Activated T-helper 1 cell treated with anti-CD3 and anti-CD28 coated beads, Interleukin-12 subunit alpha, Interleukin-12 subunit beta, Interleukin-2, Interleukin-4 antibody, amounts not matched to agents 30 ng/mL and 10 ng/mL and 1 ng/mL, durations not matched to agents 14 hours and 24 hours and 36 hours (primary cell): ENCODE measurements at regions not wholly inside any gene's neighbourhood (a gene's known extent, or its start where the extent isn't known, plus 50 kb on each side); places are given as distances from the start of the nearest gene placed in this dataset.

Experiments
- DNase-seq: peaks from one replicate; pipeline ENCODE4 v3.0.0; 2021; ENCODE audit warnings: low spot score
- H3K27ac Mint-ChIP-seq: one replicate; pipeline ENCODE4 v1.8.0; 2021; ENCODE audit warnings: mild to moderate bottlenecking, mixed read lengths
- H3K27me3 Mint-ChIP-seq: one replicate; pipeline ENCODE4 v1.8.0; 2022; ENCODE audit warnings: mild to moderate bottlenecking, moderate library complexity, mixed read lengths; ENCODE audit not compliant: insufficient read depth
- H3K36me3 Mint-ChIP-seq: one replicate; pipeline ENCODE4 v1.8.0; 2021; ENCODE audit warnings: low read depth, mixed read lengths
- H3K4me1 Mint-ChIP-seq: one replicate; pipeline ENCODE4 v1.8.0; 2021; ENCODE audit warnings: low read depth, mixed read lengths
- H3K4me3 Mint-ChIP-seq: one replicate; pipeline ENCODE4 v1.8.0; 2021; ENCODE audit warnings: mild to moderate bottlenecking, moderate library complexity, mixed read lengths
- H3K9me3 Mint-ChIP-seq: one replicate; pipeline ENCODE4 v1.8.0; 2021; ENCODE audit warnings: mixed read lengths
- intact Hi-C: fragments of 100-400 bp; cut with micrococcal nuclease; formaldehyde crosslinking; loops from one replicate; pipeline ENCODE4 v1.15.1; 2024

GRCh38 chr13:28550721-28551497 lies 56.0 kb upstream of the FLT1 start:
- intact Hi-C loops, result no loop called here
- DNase-seq, result no peak
- Mint-ChIP-seq H3K9me3 (peaks cover 4% of the 10 kb centered on the region), H3K4me3 (no peak overlapping the region), H3K4me1 (no peaks in the 10 kb centered on the region), H3K36me3 (no peaks in the 10 kb centered on the region), H3K27me3 (peaks cover 6% of the 10 kb centered on the region), H3K27ac (no peak overlapping the region)

GRCh38 chr13:28550091-28550490 lies 55.2 kb upstream of the FLT1 start:
- intact Hi-C loops, result no loop called here
- Mint-ChIP-seq H3K4me3 (no peak overlapping the region), H3K27me3 (peaks cover 6% of the 10 kb centered on the region), H3K27ac (no peak overlapping the region), H3K4me1 (no peaks in the 10 kb centered on the region), H3K36me3 (no peaks in the 10 kb centered on the region), H3K9me3 (peaks cover 4% of the 10 kb centered on the region)
- DNase-seq, result no peak

- no peak for DNase-seq
- Mint-ChIP-seq H3K27ac (peak overlapping the region; percentile 24), H3K9me3 (peaks cover 14% of the 10 kb centered on the region), H3K4me3 (no peak overlapping the region), H3K27me3 (peaks cover 6% of the 10 kb centered on the region), H3K4me1 (no peaks in the 10 kb centered on the region), H3K36me3 (no peaks in the 10 kb centered on the region)
- intact Hi-C loops, result no loop called here
Observed at GRCh38 chr13:28548872-28549271, 53.9 kb upstream of the FLT1 start.

- no peak for DNase-seq
- Mint-ChIP-seq H3K4me1 (no peaks in the 10 kb centered on the region), H3K27me3 (peaks cover 6% of the 10 kb centered on the region), H3K4me3 (no peak overlapping the region), H3K36me3 (no peaks in the 10 kb centered on the region), H3K9me3 (peaks cover 16% of the 10 kb centered on the region), H3K27ac (no peak overlapping the region)
- intact Hi-C loops, result no loop called here
Observed at GRCh38 chr13:28548468-28548867, 53.5 kb upstream of the FLT1 start.

- Mint-ChIP-seq H3K27ac (no peak overlapping the region), H3K4me1 (peaks cover 11% of the 10 kb centered on the region), H3K4me3 (no peak overlapping the region), H3K9me3 (peaks cover 25% of the 10 kb centered on the region), H3K36me3 (peaks cover 4% of the 10 kb centered on the region), H3K27me3 (peaks cover 5% of the 10 kb centered on the region)
- intact Hi-C loops, result no loop called here
- DNase-seq, result no peak
Observed at GRCh38 chr13:28545583-28546333, 50.8 kb upstream of the FLT1 start.
